Brain microvascular endothelial cell (primary cell): ENCODE measurements at regions not wholly inside any gene's neighbourhood (a gene's known extent, or its start where the extent isn't known, plus 50 kb on each side); places are given as distances from the start of the nearest gene placed in this dataset.

Source experiments
- DNase-seq: peaks from one replicate; pipeline ENCODE4 v3.0.0-alpha.2; 2020
- H3K27ac ChIP-seq: fragments of 250-450 bp; sonication (Bioruptor Pico); 2 replicates; pipeline ENCODE4 v1.5.1; 2020; ENCODE audit warnings: mild to moderate bottlenecking, moderate library complexity
- H3K27me3 ChIP-seq: fragments of 250-450 bp; sonication (Bioruptor Pico); replicated peaks from 2 replicates; pipeline ENCODE4 v1.5.1; 2020; ENCODE audit warnings: mild to moderate bottlenecking
- H3K36me3 ChIP-seq: fragments of 250-450 bp; sonication (Bioruptor Pico); replicated peaks from 2 replicates; pipeline ENCODE4 v1.5.1; 2020; ENCODE audit warnings: mild to moderate bottlenecking
- H3K4me3 ChIP-seq: 2 replicates; pipeline ENCODE4 v1.5.1; 2011; ENCODE audit warnings: low read depth, mild to moderate bottlenecking, control low read depth, low read length, moderate library complexity
- in situ Hi-C: cut with HindIII; loops from 2 replicates; pipeline ENCODE4 v1.10.0; 2017; ENCODE audit warnings: low sequenced_read_pairs, low pct_ligation_motif_present
- TF ChIP-seq, protein P1 (sequence below): IDR thresholded peaks from 2 replicates; pipeline ENCODE4 v1.5.1; 2011; ENCODE audit warnings: low read depth, mild to moderate bottlenecking, moderate library complexity, low read length, control low read depth, inconsistent platforms; ENCODE audit errors: missing control alignments

DNA sequence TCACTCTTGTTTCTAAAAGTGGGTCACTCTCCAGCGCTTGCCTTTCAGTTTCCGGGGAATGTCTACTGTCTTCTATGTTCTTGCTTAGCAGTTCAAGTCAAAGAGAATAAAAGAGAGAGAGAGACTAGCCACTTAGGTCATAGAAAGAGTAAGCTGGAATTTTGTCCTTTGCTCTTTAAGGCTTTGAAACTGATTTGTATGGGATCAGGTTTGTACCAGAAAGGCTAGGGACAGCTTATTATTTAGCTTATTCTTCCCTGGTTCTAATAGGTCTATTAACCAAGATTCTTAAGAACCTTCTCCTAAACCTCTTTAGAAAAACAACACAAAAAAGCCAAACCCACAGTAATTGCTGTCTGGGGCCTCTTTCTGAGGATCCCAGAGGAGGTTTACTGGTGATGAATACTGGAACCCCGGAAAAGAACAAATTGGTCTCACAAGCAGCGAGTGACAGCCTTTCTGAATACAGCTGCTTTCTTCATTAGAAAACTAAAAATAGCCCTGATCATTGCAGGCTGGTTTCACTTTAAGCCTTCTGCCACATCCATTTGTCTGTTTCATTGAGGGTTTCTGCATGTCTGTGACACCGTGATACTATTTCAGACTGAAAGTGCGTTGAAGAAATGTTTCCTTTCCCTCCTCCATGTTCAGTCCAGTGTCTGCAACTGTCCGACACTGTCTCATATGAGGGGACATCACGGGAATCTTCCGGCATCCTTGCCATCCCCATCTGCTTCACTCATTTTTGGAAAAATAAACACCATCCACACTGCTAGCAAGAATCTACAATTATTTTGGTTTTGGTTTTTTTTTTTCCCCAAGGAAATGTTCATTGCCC lies 75.1 kb upstream of the ATXN1 start:
- no peak for DNase-seq
- no peaks in the 10 kb centered on the region for H3K36me3 ChIP-seq
- peak overlapping the region; percentile 18 for H3K4me3 ChIP-seq
- no peaks in the 10 kb centered on the region for H3K27me3 ChIP-seq
- in situ Hi-C loops: no loop called here
- TF ChIP-seq, protein P1, sequence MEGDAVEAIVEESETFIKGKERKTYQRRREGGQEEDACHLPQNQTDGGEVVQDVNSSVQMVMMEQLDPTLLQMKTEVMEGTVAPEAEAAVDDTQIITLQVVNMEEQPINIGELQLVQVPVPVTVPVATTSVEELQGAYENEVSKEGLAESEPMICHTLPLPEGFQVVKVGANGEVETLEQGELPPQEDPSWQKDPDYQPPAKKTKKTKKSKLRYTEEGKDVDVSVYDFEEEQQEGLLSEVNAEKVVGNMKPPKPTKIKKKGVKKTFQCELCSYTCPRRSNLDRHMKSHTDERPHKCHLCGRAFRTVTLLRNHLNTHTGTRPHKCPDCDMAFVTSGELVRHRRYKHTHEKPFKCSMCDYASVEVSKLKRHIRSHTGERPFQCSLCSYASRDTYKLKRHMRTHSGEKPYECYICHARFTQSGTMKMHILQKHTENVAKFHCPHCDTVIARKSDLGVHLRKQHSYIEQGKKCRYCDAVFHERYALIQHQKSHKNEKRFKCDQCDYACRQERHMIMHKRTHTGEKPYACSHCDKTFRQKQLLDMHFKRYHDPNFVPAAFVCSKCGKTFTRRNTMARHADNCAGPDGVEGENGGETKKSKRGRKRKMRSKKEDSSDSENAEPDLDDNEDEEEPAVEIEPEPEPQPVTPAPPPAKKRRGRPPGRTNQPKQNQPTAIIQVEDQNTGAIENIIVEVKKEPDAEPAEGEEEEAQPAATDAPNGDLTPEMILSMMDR: no peak
- H3K27ac ChIP-seq: no peak overlapping the region

DNA sequence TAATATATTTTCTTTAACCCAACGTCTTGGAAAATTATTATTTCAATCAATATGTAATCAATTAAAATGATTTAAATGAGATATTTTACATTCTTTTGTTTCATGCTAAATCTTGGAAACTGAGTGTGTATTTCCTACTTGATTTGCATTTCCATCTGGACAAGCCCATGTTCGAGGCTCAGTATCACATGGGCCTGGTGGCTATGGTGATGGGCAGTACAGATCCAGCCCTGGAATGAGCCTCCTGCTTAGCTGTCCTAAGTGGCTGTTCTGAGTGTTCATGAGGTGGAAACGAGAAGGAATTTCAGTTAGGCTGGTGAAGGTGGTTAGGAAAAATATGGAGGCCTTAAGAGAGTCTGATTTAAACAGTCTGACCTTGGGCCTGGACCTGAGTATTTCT lies 73.0 kb upstream of the ATXN1 start:
- Histone ChIP-seq H3K27ac (no peak overlapping the region), H3K36me3 (no peaks in the 10 kb centered on the region), H3K4me3 (no peak overlapping the region), H3K27me3 (no peaks in the 10 kb centered on the region)
- DNase-seq: no peak
- TF ChIP-seq, protein P1: no peak
- in situ Hi-C loops: no loop called here

DNA sequence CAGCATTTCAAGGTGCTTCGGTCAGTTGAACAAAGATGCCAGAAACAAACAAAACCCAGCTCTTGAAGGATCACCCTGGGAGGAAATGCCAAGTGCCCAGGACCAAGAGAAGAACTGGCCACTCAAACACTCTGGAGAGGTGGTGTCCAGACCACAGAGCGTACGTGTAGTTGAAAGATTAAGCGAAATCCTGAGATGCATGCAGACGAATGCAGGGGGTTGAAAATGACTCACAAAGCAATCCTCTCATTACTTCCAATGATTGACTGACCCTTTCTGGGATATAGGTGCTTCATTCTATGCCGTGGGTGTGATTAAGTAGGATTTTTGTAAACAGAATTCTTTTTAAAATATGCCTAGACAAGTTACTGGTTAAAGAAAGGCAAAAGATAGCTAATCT lies 71.5 kb upstream of the ATXN1 start:
- TF ChIP-seq, protein P1: no peak
- in situ Hi-C loops: no loop called here
- no peak for DNase-seq

DNA sequence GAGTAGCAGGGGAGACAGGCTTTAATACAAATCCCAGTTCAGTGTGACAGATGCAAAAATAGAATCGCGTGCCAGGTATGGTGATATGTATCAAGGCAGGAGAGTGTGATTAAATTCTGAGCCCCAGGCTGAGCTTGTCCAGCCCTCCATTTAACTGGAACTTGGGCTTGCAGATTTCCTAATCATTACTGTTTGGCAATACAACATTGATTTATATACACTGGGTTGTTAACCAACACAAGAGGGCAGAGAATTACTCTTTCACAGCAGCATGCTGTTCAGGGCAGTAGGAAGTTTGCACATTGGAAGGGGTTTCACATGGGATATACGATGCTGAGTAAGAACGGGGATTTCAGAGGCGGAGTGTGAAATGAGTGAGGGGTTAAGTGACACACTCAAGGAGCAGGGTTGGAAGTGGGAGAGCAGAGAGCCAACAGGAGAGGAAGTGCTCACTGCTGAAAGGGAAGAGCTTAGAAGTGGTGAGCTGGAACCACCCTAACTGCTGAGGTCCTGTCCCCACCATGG lies 70.8 kb upstream of the ATXN1 start:
- Histone ChIP-seq H3K27me3 (no peaks in the 10 kb centered on the region), H3K27ac (no peak overlapping the region), H3K36me3 (no peaks in the 10 kb centered on the region), H3K4me3 (no peak overlapping the region)
- TF ChIP-seq, protein P1: no peak
- in situ Hi-C loops: no loop called here
- no peak for DNase-seq

More for the DNA sequence above, 71.5 kb upstream of the ATXN1 start:
- no peaks in the 10 kb centered on the region for H3K27me3 ChIP-seq
- no peak overlapping the region for H3K4me3 ChIP-seq
- no peak overlapping the region for H3K27ac ChIP-seq
- H3K36me3 ChIP-seq: no peaks in the 10 kb centered on the region

GRCh38 chr6:16831136-16831535 lies 69.9 kb upstream of the ATXN1 start:
- Histone ChIP-seq H3K27ac (no peak overlapping the region), H3K36me3 (no peaks in the 10 kb centered on the region), H3K27me3 (no peaks in the 10 kb centered on the region), H3K4me3 (no peak overlapping the region)
- DNase-seq: no peak
- TF ChIP-seq, protein P1: no peak
- in situ Hi-C loops: no loop called here
